Testis (tissue), 2 donors: ENCODE measurements at regions not wholly inside any gene's neighbourhood (a gene's known extent, or its start where the extent isn't known, plus 50 kb on each side); places are given as distances from the start of the nearest gene placed in this dataset.

Experiments used
- DNase-seq: peaks from one replicate; pipeline ENCODE4 v3.0.0-alpha.2; 2019
- H3K27ac ChIP-seq, 2 donors: fragments of 200-600 bp; sonication (generic); one replicate each; pipeline ENCODE4 v1.5.1; 2019
- H3K27me3 ChIP-seq: fragments of 200-600 bp; sonication (generic); one replicate; pipeline ENCODE4 v1.5.1; 2019
- H3K36me3 ChIP-seq: fragments of 200-600 bp; sonication (generic); one replicate; pipeline ENCODE4 v1.5.1; 2017; ENCODE audit warnings: low read depth; ENCODE audit errors: missing control alignments
- H3K4me1 ChIP-seq: fragments of 200-600 bp; sonication (generic); one replicate; pipeline ENCODE4 v1.5.1; 2019
- H3K4me3 ChIP-seq, 2 donors: fragments of 200-600 bp; sonication (generic); one replicate each; pipeline ENCODE4 v1.5.1; 2017 to 2019
- H3K9me3 ChIP-seq: fragments of 200-600 bp; sonication (generic); one replicate; pipeline ENCODE4 v1.5.1; 2017
- CTCF ChIP-seq, 3 experiments: fragments of 450-650 bp in 2 of 3; fragments of 200-600 bp in 1 of 3; sonication (generic) in 1 of 3; IDR thresholded peaks; one replicate each; pipeline ENCODE4 v1.5.1; 2016 to 2019; ENCODE audit warnings: antibody characterized with exemption in 3 of 3, mild to moderate bottlenecking in 2 of 3, moderate library complexity in 1 of 3
- POLR2A ChIP-seq: fragments of 450-650 bp; IDR thresholded peaks from one replicate; pipeline ENCODE4 v1.6.1; 2017; ENCODE audit warnings: antibody characterized with exemption, mild to moderate bottlenecking, moderate library complexity
- WGBS, 2 donors: methylation state at CpG; one replicate each; pipeline ENCODE4 v1.1.5; 2018; 5-methylcytosine and 5-hydroxymethylcytosine counted together
- intact Hi-C: fragments of 100-400 bp; cut with DNase I; formaldehyde crosslinking; loops from one replicate; pipeline ENCODE4 v1.15.1; 2023; ENCODE audit warnings: low total_unique reads

GRCh38 chr4:137075586-137075985 lies 456.7 kb downstream of the PCDH18 start:
- Histone ChIP-seq H3K4me3 (no peak overlapping the region), H3K36me3 (no peaks in the 10 kb centered on the region), H3K9me3 (no peaks in the 10 kb centered on the region), H3K27me3 (no peaks in the 10 kb centered on the region), H3K27ac (no peak overlapping the region), H3K4me1 (no peaks in the 10 kb centered on the region)
- intact Hi-C loops, result no loop called here
- no peak for DNase-seq
- TF ChIP-seq POLR2A (no peak), CTCF (IDR thresholded peaks at IDR 0.05) (no peak)
- 85 to 86% methylated on average over 4 of the region's 4 CpGs for WGBS, 2 donors

- no peak for TF ChIP-seq CTCF (IDR thresholded peaks at IDR 0.05)
- TF ChIP-seq POLR2A, result no peak
- H3K4me3 ChIP-seq, result no peak overlapping the region
- no peaks in the 10 kb centered on the region for H3K9me3 ChIP-seq
- no peak for DNase-seq
- intact Hi-C loops, result no loop called here
- WGBS, 2 donors, result 80 to 100% methylated on average over 1 of the region's 2 CpGs
- H3K27ac ChIP-seq, result no peak overlapping the region
- H3K36me3 ChIP-seq, result no peaks in the 10 kb centered on the region
- H3K27me3 ChIP-seq, result no peaks in the 10 kb centered on the region
- no peaks in the 10 kb centered on the region for H3K4me1 ChIP-seq
These were observed 461.7 kb downstream of the PCDH18 start for GRCh38 chr4:137070614-137071013.

GRCh38 chr4:137069473-137069872 lies 462.8 kb downstream of the PCDH18 start:
- Histone ChIP-seq H3K9me3 (no peaks in the 10 kb centered on the region), H3K4me3 (no peak overlapping the region), H3K27me3 (no peaks in the 10 kb centered on the region), H3K36me3 (no peaks in the 10 kb centered on the region), H3K27ac (no peak overlapping the region), H3K4me1 (no peaks in the 10 kb centered on the region)
- intact Hi-C loops, result no loop called here
- WGBS, 2 donors, result 75 to 85% methylated on average over 2 of the region's 2 CpGs
- no peak for DNase-seq
- TF ChIP-seq POLR2A (no peak), CTCF (IDR thresholded peaks at IDR 0.05) (no peak)

- Histone ChIP-seq H3K36me3 (no peaks in the 10 kb centered on the region), H3K27ac (no peak overlapping the region), H3K9me3 (no peaks in the 10 kb centered on the region), H3K27me3 (no peaks in the 10 kb centered on the region), H3K4me3 (no peak overlapping the region), H3K4me1 (no peaks in the 10 kb centered on the region)
- intact Hi-C loops, result no loop called here
- TF ChIP-seq CTCF (IDR thresholded peaks at IDR 0.05), result no peak
- TF ChIP-seq POLR2A, result no peak
- 81 to 91% methylated on average over 1 of the region's 1 CpG for WGBS, 2 donors
- DNase-seq, result no peak
These were observed 464.6 kb downstream of the PCDH18 start for GRCh38 chr4:137067735-137068134.

GRCh38 chr4:137065311-137065710 lies 467.0 kb downstream of the PCDH18 start:
- Histone ChIP-seq H3K36me3 (no peaks in the 10 kb centered on the region), H3K4me3 (no peak overlapping the region), H3K27me3 (no peaks in the 10 kb centered on the region), H3K27ac (no peak overlapping the region), H3K4me1 (no peaks in the 10 kb centered on the region), H3K9me3 (no peaks in the 10 kb centered on the region)
- 59 to 74% methylated on average over 1 of the region's 1 CpG for WGBS, 2 donors
- intact Hi-C loops, result no loop called here
- no peak for DNase-seq
- TF ChIP-seq POLR2A (no peak), CTCF (IDR thresholded peaks at IDR 0.05) (no peak)
